CD4-positive, alpha-beta T cell treated with Interleukin-15 for 1 hour (primary cell): ENCODE measurements at regions not wholly inside any gene's neighbourhood (a gene's known extent, or its start where the extent isn't known, plus 50 kb on each side); places are given as distances from the start of the nearest gene placed in this dataset.
"Not testable (repeated sequence)": the region's sequence is repeated elsewhere in the genome, so short reads cannot be mapped to it uniquely, and the experiment has no call there.

Experiments used
- DNase-seq: peaks from one replicate; pipeline ENCODE4 v3.0.0-alpha.2; 2020

DNA sequence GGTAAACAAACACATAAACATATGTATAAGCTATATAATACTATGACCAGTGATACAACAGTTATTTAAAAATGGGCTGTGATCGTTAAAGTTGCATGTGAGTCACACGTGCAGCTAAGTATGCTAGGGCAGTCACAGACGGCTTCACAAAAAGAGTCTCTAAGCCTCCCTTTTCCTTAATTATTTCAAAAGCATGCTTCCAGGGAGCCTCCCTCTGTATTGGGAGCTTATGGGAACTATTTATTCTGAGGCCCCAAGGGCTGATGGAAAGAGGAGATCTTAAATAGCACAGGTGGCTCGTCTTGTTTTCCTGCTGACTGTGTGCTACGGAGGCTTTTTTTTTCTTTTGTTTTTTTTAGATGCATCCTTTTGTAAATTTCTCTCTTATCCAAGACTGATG is 94.3 kb downstream of the ADCYAP1 start:
- DNase-seq: no peak

DNA sequence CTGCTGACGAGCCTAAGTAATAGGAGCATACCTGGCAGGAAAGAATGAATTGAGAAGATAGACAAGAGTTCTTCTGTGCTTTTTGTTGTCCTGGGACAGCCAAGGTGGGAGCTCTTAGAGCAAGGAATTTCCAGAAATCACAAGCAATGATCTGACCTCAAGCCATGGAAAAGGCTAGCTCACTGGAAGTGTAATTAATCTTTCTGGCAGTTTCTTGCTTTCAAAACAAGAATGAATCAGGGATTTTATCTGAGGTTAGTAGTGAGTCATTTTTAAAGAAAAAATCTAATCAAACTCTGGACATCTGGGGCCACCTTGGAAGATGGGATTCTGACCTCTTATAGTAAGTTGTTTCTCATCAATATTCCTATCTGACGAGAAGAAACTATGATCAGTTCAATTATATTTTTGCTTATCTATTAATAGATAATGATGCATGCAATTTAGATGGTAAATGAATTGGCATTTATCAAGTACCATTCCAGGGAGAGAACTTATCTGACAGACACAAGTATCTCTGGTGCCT is 98.0 kb downstream of the ADCYAP1 start:
- no peak for DNase-seq

DNA sequence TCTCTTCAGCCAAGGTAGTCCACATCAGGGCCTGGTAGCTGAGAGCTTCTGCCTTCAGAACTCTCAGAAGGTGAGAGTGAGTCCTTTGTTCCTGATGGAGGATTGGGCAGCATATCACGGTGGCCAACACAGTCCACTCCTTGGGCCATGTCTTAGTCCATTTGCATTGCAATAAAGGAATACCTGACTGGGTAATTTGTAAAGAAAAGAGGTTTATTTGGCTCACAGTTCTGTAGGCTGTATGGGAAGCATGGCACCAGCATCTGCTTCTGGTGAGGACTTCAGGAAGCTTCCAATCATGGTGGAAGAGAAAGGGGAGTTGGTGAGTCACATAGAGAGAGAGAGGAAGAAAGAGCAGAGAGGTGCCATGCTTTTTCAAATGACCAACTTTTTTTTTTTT is 98.8 kb downstream of the ADCYAP1 start:
- no peak for DNase-seq

DNA sequence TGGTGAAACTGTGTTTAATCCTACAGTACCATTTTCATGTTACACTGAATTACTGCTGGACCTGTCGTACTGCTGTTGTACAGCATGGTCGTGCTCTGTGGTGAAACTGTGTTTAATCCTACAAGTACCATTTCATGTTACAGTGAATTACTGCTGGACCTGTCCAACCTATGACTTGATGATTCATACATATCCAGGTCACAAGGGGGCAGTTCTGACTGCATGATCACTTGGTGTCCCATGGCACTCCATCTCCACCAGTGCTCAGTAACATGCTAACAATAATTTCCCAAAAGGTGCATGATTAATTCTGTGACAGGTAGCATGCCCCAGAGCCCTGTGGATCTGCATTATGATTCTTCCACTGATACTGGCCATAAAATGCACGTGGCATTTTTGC is 101.6 kb downstream of the ADCYAP1 start:
- no peak for DNase-seq

DNA sequence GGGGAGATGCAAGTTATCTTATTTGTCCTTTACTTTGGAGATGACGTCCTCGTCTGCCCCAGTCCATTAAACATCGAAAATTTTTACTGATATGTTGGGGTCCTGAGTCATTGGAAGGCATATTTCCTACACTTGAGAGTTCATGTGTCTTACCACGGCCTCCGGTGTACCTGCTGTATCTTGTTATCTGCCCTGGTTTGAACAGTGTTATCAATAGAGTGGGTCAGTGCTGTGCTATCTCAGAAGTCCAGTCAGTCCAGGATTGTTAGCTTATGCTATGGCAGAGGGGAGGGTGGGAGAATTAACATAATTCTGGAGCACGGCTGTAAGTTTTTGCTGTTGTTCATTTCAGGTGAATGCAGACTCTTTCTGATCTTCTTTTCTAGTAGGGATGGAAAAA is 102.3 kb downstream of the ADCYAP1 start:
- no peak for DNase-seq

DNA sequence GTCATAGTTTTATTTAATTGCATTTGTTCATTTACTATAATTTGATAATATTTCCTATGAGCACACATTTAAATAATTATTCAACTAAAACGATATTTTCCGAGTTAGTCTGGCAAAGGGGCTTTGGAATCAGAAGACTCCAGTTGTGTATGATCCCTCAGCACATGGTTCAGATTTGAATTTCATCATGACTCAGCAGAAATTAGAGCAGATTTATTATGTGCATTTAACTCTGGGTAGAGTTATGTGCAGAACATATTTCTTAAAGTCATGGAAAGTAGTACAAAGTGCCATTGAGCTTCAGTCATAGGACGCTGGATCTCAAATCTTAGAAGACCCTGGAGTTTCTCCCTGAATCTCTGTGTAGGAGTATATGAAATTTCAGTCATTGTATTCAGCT is 106.7 kb downstream of the ADCYAP1 start:
- DNase-seq: no peak

DNA sequence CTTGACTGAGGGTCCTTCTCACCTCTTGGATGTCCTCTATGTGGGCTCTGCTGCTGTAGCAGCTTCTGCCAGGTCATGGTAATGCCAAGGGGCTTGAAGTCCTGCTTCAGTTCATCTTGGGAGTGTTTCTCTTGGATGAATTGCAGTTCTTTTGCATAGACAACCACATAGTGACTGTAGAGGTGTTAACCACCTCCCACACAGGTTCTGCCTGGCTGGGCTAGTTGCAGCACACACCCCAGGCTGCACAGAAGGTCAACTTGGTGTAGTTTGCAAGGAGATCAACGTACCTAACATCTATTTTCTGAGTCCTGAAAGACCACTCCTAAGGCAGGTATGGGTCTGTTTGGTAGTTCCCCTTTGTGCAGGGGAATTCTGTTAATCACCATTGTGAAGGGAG is 108.1 kb downstream of the ADCYAP1 start:
- no peak for DNase-seq

DNA sequence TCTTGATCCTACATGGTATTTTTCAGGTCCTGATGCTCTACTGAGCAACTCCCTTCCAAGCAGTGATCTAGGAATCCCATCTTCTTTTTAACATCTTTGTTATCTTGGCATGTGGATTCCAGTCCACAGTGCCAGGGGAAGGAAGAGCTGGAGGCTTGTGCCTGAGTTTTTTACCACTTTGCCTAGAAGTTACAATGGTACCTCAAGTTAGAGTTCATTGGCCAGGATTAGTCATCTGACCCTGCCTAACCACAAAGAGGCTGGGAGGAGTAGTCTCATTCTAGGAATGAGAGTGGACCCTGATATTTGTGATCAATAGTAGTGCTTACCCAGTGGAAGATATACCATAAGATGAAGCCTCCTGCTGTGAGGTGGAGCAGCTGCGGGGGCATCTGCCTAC is 109.3 kb downstream of the ADCYAP1 start:
- no peak for DNase-seq

DNA sequence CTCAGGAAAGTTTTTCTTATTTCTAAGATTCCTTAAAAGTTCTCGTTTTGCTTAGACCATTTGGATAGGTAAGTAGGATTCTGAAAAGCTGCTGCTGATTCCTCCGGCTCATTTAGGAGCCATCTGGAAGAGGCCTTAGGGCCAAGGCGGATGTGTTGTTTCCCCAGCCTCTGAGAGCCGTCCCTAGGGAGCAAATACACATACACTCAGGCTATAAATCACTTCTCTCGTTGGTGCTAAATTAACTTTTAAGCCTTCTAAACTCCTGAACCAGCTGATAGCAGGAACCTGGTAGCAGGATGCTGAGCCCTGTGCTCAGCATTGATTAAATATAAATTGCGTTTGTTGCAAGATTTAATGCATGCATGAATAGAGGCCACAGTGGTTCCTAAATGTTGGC is 109.8 kb downstream of the ADCYAP1 start:
- no peak for DNase-seq

DNA sequence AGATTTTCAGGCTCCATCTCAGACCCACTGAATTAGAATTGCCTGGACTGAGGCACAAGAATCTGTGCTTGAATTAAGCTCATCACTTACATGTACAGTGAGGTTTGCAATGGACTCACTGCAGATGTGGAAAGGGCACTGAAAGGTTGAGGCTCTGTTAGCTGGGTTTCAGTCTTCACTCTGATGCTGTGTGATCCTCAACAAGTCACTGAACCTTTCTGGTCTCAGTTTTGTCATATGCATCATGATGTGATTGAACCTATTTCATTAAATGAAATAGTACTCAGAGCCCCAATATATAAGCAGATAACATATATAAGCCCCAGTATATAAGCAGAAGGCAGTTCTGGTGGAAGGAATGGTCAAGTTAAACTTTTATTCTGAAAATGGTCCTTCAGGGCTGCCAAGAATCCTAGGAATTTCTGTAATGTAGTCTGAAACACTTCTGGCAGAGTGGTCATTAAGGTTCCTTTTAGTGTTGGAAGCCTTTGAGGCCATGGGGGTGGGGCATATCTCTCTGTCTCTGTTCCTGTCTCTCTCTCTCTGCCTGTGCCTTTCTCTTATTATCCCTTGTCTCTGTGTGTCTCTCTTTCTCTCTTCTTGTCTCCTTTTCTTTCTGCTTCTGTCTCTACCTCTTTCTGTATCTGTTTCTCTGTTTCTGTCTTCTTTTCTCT is 110.4 kb downstream of the ADCYAP1 start:
- no peak for DNase-seq

DNA sequence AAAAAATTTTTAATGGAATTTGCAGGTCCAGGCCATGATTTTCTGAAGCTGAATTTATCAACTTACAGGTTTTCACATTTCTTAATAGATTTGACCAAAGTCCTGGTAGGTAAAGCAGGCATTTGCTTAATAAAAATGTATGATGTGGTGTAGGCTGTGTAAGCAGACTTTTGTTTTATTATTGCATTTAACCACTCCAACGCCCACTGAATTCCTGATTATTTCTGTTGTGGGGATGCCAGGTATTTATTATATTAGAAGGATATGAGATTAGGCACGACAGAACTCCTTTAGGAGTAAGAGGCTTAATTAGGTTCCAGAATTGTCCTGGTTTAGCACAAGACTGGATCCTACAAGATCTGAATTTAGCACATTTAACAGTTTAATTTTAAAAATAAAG is 111.1 kb downstream of the ADCYAP1 start:
- DNase-seq: no peak

DNA sequence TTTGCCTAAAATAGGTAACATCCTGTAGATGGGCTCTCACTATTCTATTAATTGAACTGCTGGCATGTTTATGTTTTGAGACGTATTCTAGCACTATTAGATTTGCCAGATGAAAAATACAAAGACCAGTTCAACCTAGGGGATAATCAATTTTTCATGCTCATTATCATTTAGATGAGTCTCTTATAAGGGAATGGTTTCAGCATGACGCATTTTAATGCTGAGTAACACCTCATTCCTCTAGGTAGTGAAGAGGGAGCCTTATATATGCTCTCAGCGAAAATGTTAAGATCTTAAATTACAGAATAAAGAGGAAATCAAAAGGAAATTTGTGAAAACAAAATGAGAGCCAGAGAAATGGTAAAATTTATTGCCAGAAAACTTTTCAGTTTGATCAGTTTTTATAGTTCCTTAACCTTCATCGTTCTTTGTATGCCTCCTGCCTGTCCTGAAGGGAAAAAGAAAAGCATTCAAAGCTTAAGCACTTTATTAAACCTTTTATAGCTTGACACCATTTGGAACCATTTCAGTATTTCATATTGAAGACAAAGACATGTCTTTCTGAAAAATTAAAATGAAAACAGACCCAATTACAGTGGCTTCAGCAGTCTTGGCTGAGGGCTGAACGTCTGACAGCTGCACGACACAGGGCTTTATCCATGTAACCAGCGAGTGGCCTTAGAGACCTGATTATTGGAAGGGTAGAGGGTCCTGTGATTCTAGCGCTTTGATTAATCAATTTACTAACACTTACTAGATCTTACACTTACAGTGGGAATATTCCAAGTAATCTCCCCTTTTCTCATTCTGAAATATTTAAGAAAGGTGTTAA is 112.8 kb downstream of the ADCYAP1 start:
- no peak for DNase-seq

DNA sequence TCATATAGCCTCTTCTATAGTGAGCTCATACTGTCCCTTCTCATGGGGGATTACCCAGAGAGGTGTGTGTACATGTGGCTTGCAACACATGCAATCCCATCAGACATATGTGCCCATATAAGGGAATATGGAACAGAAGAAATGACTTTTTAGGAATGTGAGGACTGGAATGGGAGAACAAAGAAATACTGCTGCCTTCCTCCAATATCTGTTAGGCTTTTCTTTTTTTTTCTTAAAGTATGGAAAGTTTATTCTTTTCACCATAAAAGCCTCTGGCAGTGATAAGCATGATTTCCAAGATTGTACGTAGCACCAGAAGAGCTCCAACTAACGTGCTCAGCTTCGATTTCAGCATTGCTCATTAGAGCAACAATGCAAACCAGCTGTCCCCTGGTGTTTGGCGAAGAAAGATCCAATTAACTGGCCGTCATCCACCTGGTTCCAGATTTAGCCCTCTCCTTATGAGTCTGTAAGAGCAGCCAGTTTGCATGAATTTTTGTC is 113.6 kb downstream of the ADCYAP1 start:
- no peak for DNase-seq

DNA sequence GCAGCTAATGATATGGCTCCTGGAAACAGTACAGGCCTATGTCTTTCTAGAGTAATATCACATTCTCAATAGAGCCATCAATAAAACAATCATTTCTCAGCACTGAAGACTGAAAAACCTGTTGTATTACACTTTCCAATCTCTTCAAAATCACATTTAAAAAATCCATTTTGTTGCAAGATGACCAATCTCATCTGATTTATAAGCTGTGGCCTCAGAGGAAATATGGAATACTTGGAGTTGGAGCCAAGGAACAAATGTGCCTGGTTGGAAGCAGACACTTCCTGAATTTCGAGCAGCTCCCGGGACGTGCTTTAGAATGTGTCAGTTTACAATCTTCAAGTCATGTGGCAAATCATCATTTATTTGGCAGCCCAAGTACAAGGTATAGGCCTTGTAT is 114.5 kb downstream of the ADCYAP1 start:
- no peak for DNase-seq

DNA sequence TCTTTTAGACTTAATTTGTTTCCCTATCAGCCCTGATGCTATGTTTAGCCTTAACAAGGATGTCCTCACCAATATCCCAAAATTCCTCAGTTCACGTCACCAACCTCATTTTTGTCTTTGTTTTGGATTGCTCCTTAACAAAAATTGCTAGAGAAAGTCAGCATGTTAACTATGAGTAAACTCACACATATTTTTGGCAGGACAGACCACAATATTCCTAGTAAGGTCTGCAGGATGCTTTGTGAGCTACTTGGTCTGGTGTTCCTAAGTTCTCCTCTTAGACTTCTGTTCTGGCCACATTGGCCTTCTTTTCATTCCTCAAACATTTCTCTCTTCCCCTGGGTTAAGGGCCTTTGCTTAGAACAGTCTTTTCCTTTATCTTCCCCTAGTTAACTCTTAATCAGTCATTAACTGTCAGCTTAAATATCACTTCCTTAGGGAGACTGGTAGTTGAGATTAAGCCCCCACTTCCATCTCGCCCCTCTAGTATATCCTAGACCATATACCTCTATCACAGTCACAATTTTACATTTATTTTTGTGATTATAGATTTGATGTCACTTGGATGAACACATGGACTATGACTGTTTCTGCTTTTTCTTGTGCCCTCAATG is 116.2 kb downstream of the ADCYAP1 start:
- no peak for DNase-seq

DNA sequence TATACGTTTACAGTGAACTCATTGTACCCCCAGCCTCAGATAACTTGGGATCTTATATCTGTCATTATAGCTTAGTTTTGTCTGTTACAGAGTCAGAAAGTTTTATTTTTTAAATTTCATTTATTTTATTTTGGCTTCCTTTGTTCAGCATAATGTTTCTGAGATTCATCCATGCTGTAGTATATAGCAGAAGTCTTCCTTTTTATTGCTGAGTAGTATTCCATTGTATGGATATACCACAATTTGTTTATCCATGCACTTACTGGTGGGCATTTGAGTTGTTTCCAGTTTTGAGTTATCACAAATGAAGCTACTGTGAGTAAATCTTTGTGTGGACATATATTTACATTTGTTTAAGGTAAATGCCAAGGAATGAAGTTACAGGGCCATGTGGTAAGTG is 122.3 kb downstream of the ADCYAP1 start:
- DNase-seq: no peak

DNA sequence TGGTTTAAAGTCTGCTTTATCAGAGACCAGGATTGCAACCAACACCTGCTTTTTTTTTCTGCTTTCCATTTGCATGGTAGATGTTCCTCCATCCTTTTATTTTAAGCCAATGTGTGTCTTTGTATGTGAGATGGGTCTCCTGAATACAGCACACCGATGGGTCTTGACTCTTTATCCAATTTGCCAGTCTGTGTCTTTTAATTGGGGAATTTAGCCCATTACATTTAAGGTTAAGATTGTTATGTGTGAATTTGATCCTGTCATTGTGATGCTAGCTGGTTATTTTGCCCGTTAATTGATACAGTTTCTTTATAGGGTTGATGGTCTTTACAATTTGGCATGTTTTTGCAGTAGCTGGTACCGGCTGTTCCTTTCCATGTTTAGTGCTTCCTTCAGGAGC is 128.4 kb downstream of the ADCYAP1 start:
- DNase-seq: not testable (repeated sequence)

DNA sequence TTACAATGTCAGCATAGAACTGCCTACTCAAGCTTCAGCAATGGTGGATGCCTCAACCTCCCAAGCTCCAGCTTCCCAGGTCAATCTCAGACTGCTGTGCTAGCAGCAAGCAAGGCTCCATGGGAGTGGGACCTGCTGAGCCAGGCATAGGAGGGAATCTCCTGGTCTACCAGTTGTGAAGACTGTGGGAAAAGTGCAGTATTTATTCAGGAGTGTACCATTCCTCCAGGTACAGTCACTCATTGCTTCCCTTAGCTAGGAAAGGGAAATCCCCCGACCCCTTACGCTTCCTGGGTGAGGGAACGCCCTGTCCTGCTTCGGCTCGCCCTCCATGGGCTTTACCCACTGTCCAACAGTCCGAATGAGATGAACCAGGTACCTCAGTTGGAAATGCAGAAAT is 130.3 kb downstream of the ADCYAP1 start:
- DNase-seq: no peak

DNA sequence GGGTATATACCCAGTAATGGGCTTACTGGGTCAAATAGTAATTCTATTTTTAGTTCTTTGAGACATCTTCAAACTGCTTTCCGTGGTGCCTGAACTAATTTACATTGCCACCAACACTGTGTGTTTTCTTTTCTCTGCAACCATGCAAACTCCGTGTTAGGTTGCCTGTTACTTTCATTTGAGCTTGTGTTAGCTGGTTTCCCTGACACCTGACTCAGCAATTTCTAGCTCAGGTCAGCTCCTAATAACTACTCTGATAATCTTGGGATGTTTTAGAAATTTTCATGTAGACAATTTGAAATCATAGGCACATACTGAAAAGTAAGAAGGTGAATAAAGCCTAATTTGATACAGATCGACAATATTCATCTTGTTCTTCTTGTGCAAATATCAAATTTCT is 132.3 kb downstream of the ADCYAP1 start:
- DNase-seq: no peak

DNA sequence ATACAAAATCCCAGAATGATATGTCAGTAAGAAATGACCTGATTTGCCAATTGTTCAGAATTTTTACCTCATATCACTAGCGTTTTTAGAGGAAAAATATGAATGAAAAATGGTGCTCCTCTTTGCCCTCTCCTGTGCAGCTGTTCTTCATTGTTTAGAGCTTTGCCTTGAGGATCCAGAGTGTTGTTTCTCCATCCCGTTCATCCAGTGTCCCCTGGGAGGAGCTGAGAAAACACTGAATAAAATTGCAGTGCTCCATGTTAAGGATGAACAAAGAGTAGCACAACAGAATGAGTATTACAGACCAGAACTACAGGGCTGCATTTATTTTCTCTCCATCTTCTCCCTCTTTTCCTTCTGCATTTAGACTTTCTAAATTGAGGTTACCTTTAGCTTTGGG is 133.1 kb downstream of the ADCYAP1 start:
- DNase-seq: no peak

DNA sequence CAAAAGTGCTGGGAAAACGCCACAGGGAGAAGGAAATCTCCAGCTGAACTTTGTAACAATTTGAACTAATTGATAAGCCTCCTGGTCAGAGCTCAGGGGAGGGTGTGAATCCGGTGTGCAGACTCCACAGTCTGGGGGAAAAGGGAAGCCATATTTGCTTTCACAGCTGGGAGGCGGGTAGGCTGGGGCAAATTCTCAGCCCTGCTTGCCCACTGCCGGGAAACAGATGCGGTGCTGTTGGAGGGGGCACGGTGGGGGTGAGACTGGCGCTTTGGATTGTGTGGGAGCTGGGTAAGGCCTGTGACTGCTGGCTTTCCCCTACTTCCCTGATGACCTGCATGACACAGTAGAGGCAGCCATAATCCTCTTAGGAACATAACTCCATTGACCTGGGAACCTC is 134.8 kb downstream of the ADCYAP1 start:
- DNase-seq: no peak

DNA sequence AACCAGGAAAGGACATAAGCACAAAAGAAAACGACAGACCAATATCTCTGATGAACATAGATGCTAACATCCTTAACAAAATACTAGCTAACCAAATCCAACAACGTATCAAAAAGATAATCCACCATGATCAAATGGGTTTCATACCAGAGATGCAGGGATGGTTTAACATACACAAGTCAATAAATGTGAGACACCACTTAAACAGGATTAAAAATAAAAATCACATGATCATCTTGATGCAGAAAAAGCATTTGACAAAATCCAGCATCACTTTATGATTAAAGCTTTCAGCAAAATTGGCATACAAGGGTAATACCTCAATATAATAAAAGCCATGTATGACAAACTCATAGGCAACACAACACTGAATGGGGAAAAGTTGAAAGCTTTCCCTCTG is 138.4 kb downstream of the ADCYAP1 start:
- DNase-seq: not testable (repeated sequence)

DNA sequence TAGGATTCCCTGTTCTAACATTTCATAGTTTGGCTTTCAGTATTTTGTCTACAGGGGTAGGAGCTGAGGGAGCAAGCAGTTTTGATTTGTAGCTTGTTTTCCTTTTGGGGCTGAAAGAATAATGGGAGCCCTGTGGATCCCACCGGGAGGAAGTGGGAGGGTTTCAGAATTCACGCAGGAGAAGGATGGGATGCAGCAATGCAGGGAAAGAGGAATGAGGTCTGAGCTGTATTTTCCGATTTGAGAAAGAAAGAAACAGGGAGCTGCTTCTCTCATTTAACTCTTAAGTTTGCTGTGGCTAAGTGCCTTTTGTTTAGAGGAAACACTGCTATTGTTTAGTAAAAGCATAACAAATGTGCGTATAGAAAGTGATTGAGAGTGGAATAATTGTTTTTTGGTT is 141.0 kb downstream of the ADCYAP1 start:
- no peak for DNase-seq

DNA sequence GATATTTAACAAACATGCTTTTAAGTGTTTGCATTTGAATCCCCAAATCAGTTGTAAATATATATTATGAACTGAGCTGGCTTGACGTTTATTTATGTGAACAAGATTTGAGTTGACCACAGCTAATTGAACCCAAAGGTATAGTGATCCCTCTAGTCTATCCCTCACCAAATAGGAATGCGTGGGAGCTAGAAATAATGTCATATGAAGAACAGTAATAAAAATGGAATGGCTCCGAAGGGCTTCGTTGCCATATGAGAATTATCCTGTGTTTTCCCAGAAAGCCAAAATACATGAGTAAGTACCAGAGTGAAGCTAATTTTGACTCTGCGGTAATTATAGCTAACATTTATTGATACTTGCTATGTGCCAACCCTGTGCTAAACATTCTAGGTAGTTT is 142.7 kb downstream of the ADCYAP1 start:
- DNase-seq: no peak
